Activated naive CD8-positive, alpha-beta T cell (primary cell): ENCODE measurements at regions not wholly inside any gene's neighbourhood (a gene's known extent, or its start where the extent isn't known, plus 50 kb on each side); places are given as distances from the start of the nearest gene placed in this dataset.

Experiments used
- H3K27ac Mint-ChIP-seq: one replicate; pipeline ENCODE4 v1.8.0; 2021; ENCODE audit warnings: mixed read lengths
- H3K27me3 Mint-ChIP-seq: one replicate; pipeline ENCODE4 v1.8.0; 2021; ENCODE audit warnings: mixed read lengths
- H3K36me3 Mint-ChIP-seq: one replicate; pipeline ENCODE4 v1.8.0; 2021; ENCODE audit warnings: mixed read lengths
- H3K4me1 Mint-ChIP-seq: one replicate; pipeline ENCODE4 v1.8.0; 2021; ENCODE audit warnings: low read depth, mixed read lengths
- H3K4me3 Mint-ChIP-seq: one replicate; pipeline ENCODE4 v1.8.0; 2021; ENCODE audit warnings: mild to moderate bottlenecking, mixed read lengths
- H3K9me3 Mint-ChIP-seq: one replicate; pipeline ENCODE4 v1.8.0; 2021; ENCODE audit warnings: low read depth, mixed read lengths

DNA sequence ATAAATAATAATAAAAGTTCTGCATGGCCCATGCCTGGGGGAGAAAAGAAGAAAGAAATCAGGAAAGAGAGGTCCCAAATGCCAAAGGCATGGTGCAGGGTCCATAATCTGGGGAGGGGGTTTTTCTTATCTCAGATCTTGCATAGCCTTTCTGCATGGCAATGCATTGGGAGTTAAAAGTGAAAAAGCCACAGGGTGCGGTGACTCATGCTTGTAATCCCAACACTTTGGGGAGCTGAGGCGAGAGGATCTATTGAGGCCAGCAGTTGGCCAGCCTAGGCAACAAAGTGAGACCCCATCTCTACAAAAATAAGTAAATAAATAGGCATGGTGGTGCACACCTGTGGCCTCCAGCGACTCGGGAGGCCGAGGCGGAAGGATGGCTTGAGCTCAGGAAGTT lies 76.8 kb upstream of the GATA2 start:
- Mint-ChIP-seq H3K4me1 (peaks cover 18% of the 10 kb centered on the region), H3K27me3 (peaks cover 12% of the 10 kb centered on the region), H3K9me3 (no peaks in the 10 kb centered on the region)

DNA sequence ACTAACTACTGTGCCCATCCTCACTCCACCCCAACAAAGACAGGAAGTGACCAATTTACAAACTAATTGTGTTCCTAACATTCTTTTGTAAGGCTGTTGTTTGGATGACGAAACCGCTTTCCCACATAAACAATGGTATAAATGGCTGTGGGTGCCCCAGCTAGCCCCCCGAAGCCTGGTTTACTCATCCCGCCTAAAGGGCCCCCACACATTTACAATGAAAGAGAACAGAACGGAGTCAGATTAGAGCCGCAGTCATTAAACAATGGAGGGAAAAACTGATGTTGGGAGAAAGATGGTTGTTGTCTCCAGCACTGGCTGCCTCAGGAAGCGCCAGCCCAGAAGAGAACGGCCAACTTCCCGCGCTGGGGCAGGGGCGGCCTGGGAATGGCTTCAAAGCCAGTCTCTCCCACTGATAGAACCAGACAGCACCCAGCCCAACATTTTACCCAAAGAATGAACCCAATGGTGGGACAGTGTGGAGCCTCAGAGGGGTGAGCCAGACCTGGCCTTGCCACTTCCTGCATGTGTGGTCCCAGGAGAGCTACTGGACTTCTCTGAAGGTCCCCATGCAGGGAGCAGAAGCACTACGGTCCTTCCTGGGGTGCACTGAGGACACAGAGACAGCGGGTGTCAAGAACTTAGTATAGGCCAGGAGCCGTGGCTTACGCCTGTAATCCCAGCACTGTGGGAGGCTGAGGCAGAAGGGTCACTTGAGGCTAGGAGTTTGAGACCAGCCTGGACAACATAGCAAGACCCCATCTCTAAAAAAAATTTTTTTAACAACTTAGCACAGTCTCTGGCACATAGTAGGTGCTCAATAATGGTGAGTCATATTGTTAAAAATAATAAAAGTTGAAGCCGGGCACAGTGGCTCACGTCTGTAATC lies 75.8 kb upstream of the GATA2 start:
- Mint-ChIP-seq H3K36me3 (no peaks in the 10 kb centered on the region), H3K27ac (no peak overlapping the region), H3K4me1 (peaks cover 18% of the 10 kb centered on the region), H3K27me3 (peaks cover 10% of the 10 kb centered on the region), H3K9me3 (no peaks in the 10 kb centered on the region), H3K4me3 (no peak overlapping the region)

More for the DNA sequence above, 76.8 kb upstream of the GATA2 start:
- H3K4me3 Mint-ChIP-seq: no peak overlapping the region
- no peaks in the 10 kb centered on the region for H3K36me3 Mint-ChIP-seq
- no peak overlapping the region for H3K27ac Mint-ChIP-seq

DNA sequence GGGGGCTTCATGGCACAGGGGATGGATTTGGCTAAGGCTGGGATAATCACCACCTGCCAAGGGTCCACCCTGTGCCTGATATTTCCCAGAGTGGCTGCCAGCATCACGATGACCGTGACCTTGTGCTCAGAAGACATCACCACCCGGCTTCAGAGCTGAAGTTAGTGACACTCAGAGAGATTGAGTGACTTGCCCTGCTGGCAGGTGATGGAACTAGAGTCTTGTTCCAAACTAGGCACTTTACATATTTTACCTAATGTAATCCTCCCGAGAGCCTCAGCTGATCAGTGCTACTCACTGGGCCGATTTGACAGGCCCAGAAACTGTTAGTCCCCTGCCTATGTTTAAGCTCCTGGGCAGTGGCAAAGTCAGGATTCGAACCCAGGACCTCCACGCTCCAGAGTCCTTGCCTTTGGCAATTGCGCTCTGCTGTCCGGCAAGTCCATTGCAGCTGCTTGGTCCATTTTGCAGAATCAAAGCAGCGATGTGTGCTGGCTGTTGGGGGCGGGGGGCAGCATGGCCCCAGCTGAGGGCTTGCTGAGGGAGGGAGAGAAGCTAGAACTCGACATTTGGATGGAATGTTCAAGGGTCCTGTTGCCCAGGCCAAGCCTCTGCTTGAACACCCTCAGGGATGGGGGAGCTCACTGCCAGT lies 74.8 kb upstream of the GATA2 start:
- H3K36me3 Mint-ChIP-seq: no peaks in the 10 kb centered on the region
- H3K4me1 Mint-ChIP-seq: peaks cover 8% of the 10 kb centered on the region
- peaks cover 8% of the 10 kb centered on the region for H3K27me3 Mint-ChIP-seq
- no peak overlapping the region for H3K4me3 Mint-ChIP-seq
- H3K9me3 Mint-ChIP-seq: no peaks in the 10 kb centered on the region
- no peak overlapping the region for H3K27ac Mint-ChIP-seq

DNA sequence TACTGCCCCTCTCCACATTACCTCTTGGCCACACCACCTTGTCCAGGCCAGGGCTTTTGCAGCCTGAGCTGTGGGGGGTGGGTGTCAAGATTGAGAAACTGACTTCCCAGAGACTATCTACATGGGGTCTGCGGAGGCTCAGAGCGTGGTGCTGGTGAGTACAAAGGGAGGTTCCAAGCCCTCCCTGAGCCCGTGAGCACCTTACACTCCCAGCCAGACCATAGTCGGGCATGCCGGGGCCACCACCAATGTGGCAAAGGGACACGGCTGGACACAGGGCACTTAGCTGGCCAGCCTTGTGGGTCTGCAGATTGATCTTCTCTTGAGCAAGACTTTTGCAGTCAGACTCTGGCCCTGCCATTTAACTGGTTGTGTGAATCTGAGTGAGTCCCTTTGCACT lies 74.1 kb upstream of the GATA2 start:
- H3K9me3 Mint-ChIP-seq: no peaks in the 10 kb centered on the region
- peaks cover 2% of the 10 kb centered on the region for H3K4me1 Mint-ChIP-seq
- peaks cover 8% of the 10 kb centered on the region for H3K27me3 Mint-ChIP-seq
- H3K27ac Mint-ChIP-seq: no peak overlapping the region
- H3K36me3 Mint-ChIP-seq: no peaks in the 10 kb centered on the region
- no peak overlapping the region for H3K4me3 Mint-ChIP-seq

GRCh38 chr3:128563439-128563838 lies 70.4 kb upstream of the GATA2 start:
- peaks cover 7% of the 10 kb centered on the region for H3K4me1 Mint-ChIP-seq
- peaks cover 17% of the 10 kb centered on the region for H3K27me3 Mint-ChIP-seq
- no peaks in the 10 kb centered on the region for H3K36me3 Mint-ChIP-seq
- no peak overlapping the region for H3K4me3 Mint-ChIP-seq
- no peak overlapping the region for H3K27ac Mint-ChIP-seq
- H3K9me3 Mint-ChIP-seq: no peaks in the 10 kb centered on the region

- H3K4me3 Mint-ChIP-seq: no peak overlapping the region
Observed at GRCh38 chr3:128561504-128561903, 68.5 kb upstream of the GATA2 start.

DNA sequence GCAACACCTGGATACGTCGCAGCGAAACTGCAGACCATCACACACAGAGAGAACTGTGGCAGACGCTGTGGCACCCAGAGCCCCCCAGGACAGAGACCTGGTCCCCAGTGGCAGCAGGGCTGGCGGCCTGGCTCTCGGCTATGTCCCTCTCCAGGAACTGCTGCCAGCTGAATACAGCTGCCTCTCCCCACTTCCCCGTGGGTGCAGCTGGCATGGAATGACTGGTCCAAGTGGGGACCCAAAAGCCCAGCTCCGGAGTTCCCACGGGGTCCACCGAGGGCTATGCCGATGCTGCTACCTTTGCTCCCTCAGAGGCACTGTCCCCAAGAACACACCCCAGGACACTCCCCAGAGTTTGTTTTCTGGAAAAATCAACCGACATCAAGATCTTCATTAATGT lies 67.8 kb upstream of the GATA2 start:
- H3K27ac Mint-ChIP-seq: no peak overlapping the region
- peaks cover 26% of the 10 kb centered on the region for H3K27me3 Mint-ChIP-seq
- no peak overlapping the region for H3K4me3 Mint-ChIP-seq
- H3K36me3 Mint-ChIP-seq: no peaks in the 10 kb centered on the region
- no peaks in the 10 kb centered on the region for H3K9me3 Mint-ChIP-seq
- peaks cover 7% of the 10 kb centered on the region for H3K4me1 Mint-ChIP-seq

More at GRCh38 chr3:128561504-128561903, 68.5 kb upstream of the GATA2 start:
- Mint-ChIP-seq H3K9me3 (no peaks in the 10 kb centered on the region), H3K27me3 (peaks cover 24% of the 10 kb centered on the region), H3K4me1 (peaks cover 7% of the 10 kb centered on the region), H3K36me3 (no peaks in the 10 kb centered on the region), H3K27ac (no peak overlapping the region)

DNA sequence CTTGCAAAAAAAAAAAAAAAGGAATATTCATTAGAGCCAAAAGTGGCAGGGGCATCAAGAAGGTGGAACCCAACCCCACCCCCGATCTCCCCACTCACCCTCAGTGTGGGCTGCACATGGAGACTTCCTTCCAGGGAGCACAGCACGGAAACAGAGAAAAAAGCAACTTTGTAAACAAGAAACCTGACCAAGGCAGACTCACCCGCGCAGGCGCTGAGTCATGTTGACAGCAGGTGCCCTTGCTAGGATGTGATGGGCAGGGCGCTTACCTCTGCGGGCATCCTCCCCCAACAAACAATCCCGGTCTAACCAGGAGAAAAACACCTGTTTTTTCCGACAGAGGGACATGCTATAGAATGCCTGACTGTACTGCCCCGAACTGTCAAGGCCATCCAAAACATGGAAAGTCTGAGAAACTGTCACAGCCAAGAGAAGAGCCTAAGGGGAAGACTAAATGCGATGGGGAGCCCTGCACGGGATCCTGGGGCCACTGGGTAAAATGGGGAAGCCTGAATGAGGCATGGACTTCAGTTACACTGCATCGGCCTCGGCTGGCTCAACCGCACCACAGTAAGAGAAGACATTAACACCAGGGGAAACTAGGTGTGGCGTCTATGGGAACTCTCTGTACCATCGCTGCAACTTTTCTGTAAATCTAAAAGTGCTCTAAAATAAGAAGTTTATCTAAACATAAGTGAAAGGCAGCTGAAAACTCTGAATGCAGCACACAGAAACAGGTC lies 66.7 kb upstream of the GATA2 start:
- Mint-ChIP-seq H3K4me3 (no peak overlapping the region), H3K36me3 (no peaks in the 10 kb centered on the region), H3K27me3 (peaks cover 25% of the 10 kb centered on the region), H3K4me1 (peaks cover 7% of the 10 kb centered on the region), H3K27ac (no peak overlapping the region), H3K9me3 (no peaks in the 10 kb centered on the region)

DNA sequence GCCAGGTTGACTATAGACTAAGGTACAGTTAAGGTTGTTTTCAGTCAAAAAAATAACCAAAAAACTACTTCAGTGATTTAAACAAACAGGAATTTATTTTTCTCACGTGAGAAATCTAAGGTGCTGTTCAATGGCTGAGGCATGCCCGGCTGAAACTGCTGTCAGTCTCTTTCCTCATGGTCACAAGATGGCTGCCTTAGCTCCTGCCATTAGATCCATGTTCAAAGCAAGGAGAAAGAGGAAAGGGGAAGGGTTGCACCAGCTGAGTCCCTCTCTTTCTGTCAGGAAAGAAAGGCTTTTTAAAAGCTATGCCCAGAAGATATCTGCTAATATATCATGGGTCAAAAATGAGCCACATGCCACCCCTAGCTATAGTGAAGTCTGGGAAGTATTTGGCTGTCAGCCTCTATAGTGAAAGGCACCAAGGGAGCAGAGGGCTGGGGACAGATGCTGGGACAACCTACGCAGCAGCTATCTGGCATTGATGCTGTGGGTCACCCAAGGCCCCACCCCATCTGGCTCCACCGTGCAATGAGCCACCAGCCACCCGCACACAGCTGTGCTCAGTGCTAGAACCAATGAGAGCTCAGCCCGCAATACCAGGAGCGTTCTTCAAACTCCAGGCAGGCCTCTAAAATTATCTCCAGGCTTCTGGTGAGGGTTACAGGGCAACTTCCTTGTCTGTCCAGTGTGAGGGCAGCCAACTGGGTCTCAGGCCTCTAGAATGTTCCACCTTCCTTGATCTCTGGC lies 64.7 kb upstream of the GATA2 start:
- Mint-ChIP-seq H3K9me3 (no peaks in the 10 kb centered on the region), H3K4me3 (no peak overlapping the region), H3K4me1 (peaks cover 7% of the 10 kb centered on the region), H3K36me3 (no peaks in the 10 kb centered on the region), H3K27ac (no peak overlapping the region), H3K27me3 (peaks cover 40% of the 10 kb centered on the region)

DNA sequence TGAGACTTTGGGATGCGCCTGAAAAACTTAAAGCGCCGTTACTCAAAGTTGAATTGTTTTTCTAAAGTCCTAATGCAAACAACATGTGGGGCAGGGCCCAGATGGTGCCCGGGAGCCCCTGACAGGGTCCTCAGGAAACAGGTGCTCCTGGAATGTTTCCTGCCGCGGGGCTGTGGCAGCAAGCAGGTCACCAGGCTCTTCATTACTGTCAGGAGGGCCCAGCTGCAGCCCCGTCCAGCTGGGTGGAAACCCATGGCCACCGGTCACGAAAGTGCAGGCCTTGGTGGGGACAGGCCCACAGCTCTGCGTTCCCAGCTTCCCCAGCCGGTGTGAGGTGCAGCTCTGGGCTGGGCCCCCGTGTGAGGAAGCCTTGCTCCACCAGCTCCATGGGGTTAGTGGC lies 63.9 kb upstream of the GATA2 start:
- H3K4me1 Mint-ChIP-seq: peaks cover 7% of the 10 kb centered on the region
- H3K27me3 Mint-ChIP-seq: peaks cover 44% of the 10 kb centered on the region
- no peak overlapping the region for H3K4me3 Mint-ChIP-seq
- H3K9me3 Mint-ChIP-seq: no peaks in the 10 kb centered on the region
- H3K27ac Mint-ChIP-seq: no peak overlapping the region
- no peaks in the 10 kb centered on the region for H3K36me3 Mint-ChIP-seq

GRCh38 chr3:128556384-128556783 lies 63.4 kb upstream of the GATA2 start:
- Mint-ChIP-seq H3K4me3 (no peak overlapping the region), H3K36me3 (no peaks in the 10 kb centered on the region), H3K9me3 (no peaks in the 10 kb centered on the region), H3K4me1 (peaks cover 7% of the 10 kb centered on the region), H3K27ac (no peak overlapping the region), H3K27me3 (peaks cover 39% of the 10 kb centered on the region)

- Mint-ChIP-seq H3K27ac (no peak overlapping the region), H3K9me3 (no peaks in the 10 kb centered on the region), H3K4me3 (no peak overlapping the region), H3K27me3 (peaks cover 39% of the 10 kb centered on the region), H3K4me1 (peaks cover 7% of the 10 kb centered on the region), H3K36me3 (no peaks in the 10 kb centered on the region)
Observed at GRCh38 chr3:128555841-128556240, 62.8 kb upstream of the GATA2 start.

DNA sequence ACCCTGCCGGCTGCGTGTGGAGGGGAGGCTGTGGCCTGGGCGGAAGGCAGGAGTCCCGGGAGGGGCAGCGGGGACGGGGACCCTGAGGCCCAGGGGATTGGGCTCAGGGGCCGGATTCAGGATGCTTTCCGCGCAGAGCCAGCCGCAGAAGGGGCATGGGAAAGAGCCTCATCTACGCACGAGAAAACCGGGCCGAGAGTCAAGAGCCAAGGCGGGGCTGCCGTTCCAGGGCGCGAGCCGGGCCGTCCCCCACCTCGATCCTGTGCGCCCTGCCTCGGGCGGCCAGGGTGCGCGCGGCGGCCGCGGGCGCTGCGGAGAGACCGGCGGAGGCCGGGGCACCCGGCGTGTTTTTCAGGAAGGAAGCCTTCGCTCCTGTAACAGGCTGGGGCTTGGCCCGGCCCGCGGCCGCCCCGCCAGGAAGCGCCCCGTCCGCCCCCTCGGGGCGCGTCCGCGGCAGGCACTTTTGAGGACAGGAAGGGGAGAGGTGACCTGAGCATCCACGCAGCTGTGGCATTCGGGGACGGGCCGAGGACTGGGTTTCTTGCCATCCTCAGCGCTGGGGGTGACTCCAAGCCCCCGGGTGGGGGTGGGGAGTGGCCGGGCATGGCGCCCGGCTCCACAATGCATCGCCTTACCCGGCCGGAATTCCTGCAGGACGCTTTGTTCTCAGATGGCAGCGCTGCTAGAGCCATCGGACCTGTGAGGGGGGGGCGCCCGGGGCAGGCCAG lies 62.3 kb upstream of the GATA2 start:
- Mint-ChIP-seq H3K27me3 (peaks cover 38% of the 10 kb centered on the region), H3K27ac (no peak overlapping the region), H3K36me3 (no peaks in the 10 kb centered on the region), H3K4me1 (peaks cover 7% of the 10 kb centered on the region), H3K4me3 (no peak overlapping the region), H3K9me3 (no peaks in the 10 kb centered on the region)

DNA sequence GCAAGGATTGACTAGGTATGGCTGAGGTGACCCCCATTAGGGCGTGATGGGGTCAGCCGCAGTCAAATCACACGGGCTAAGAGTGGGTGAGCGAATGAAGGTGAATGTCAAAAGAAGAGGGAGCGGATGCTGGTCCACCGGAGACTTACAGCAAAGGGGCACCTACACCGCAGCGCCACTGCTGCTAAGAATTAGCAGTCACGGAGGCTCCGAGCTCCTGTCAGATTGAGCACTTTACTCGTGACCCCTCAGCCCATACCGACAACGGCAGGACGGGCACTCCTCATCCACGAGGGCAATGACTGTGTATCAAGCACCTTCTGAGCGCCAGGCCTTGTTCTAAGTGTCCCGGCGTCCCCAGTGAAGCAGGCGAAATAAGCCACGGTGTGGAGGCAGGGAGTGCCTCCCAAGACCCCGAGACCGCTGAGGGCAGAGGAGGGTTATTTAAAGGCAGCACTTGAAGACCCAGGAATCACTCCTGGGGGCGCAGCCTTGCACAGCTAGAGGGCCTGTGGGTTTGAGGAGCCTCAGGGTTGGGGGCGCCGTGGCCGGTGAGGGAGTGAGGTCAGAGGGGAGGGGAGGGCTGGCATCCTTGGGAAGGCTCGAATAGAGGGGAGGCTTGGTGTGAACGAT lies 61.6 kb upstream of the GATA2 start:
- Mint-ChIP-seq H3K9me3 (no peaks in the 10 kb centered on the region), H3K36me3 (no peaks in the 10 kb centered on the region), H3K4me3 (peak overlapping the region; percentile 61), H3K27me3 (peaks cover 33% of the 10 kb centered on the region), H3K4me1 (peaks cover 4% of the 10 kb centered on the region), H3K27ac (no peak overlapping the region)
